CD8-positive, alpha-beta memory T cell (primary cell): ENCODE measurements at regions not wholly inside any gene's neighbourhood (a gene's known extent, or its start where the extent isn't known, plus 50 kb on each side); places are given as distances from the start of the nearest gene placed in this dataset.

Experiments used
- CTCF ChIA-PET: fragments of 350-600 bp; sonication (Branson Sonifier 250); formaldehyde crosslinking; loops from one replicate; lab custom pipeline; 2021; ENCODE audit warnings: antibody characterized with exemption; lab: Charles Lee
- POLR2A ChIA-PET: fragments of 350-600 bp; sonication (Branson Sonifier 250); formaldehyde crosslinking; loops from one replicate; lab custom pipeline; 2021; ENCODE audit warnings: antibody characterized with exemption; lab: Charles Lee
- DNase-seq, 5 donors: peaks; one replicate each; pipeline versions ENCODE4 v3.0.0 to v3.0.0-alpha.2; 2020 to 2022; ENCODE audit warnings: mixed read lengths in 1 of 5
- H3K27ac ChIP-seq: one replicate; pipeline ENCODE4 v1.7.0; 2013; ENCODE audit warnings: low read depth, mild to moderate bottlenecking, low read length, moderate library complexity
- H3K27me3 ChIP-seq: 2 replicates; pipeline ENCODE4 v1.7.0; 2013; ENCODE audit warnings: low read length, mild to moderate bottlenecking; ENCODE audit not compliant: insufficient read depth, poor library complexity, severe bottlenecking
- H3K36me3 ChIP-seq: 2 replicates; pipeline ENCODE4 v1.7.0; 2013; ENCODE audit warnings: mild to moderate bottlenecking, low read length, moderate library complexity; ENCODE audit not compliant: insufficient read depth
- H3K4me1 ChIP-seq: 2 replicates; pipeline ENCODE4 v1.7.0; 2013; ENCODE audit warnings: mild to moderate bottlenecking, low read length, moderate library complexity; ENCODE audit not compliant: insufficient read depth
- H3K4me3 ChIP-seq: 2 replicates; pipeline ENCODE4 v1.7.0; 2013; ENCODE audit warnings: mild to moderate bottlenecking, low read length
- H3K9me3 ChIP-seq: 2 replicates; pipeline ENCODE4 v1.7.0; 2013; ENCODE audit warnings: mild to moderate bottlenecking, low read length
- H3K27ac Mint-ChIP-seq, 8 donors: one replicate each; pipeline ENCODE4 v1.8.0; 2020 to 2021; ENCODE audit warnings: mixed read lengths in 8 of 8, mild to moderate bottlenecking in 6 of 8, inconsistent platforms in 3 of 8, moderate library complexity in 3 of 8
- H3K27me3 Mint-ChIP-seq, 2 donors: one replicate each; pipeline ENCODE4 v1.8.0; 2020 to 2021; ENCODE audit warnings: mixed read lengths in 2 of 2, mild to moderate bottlenecking in 1 of 2, moderate library complexity in 1 of 2
- H3K36me3 Mint-ChIP-seq, 3 donors: one replicate each; pipeline ENCODE4 v1.8.0; 2020 to 2021; ENCODE audit warnings: mixed read lengths in 3 of 3, inconsistent platforms in 1 of 3, mild to moderate bottlenecking in 1 of 3
- H3K4me1 Mint-ChIP-seq, 3 donors: one replicate each; pipeline ENCODE4 v1.8.0; 2020 to 2021; ENCODE audit warnings: mixed read lengths in 3 of 3, inconsistent platforms in 1 of 3, mild to moderate bottlenecking in 1 of 3
- H3K4me3 Mint-ChIP-seq, 7 donors: one replicate each; pipeline ENCODE4 v1.8.0; 2020 to 2021; ENCODE audit warnings: mixed read lengths in 7 of 7, mild to moderate bottlenecking in 6 of 7, moderate library complexity in 4 of 7, inconsistent platforms in 2 of 7
- H3K9me3 Mint-ChIP-seq, 5 donors: one replicate each; pipeline ENCODE4 v1.8.0; 2020 to 2022; ENCODE audit warnings: mixed read lengths in 5 of 5, mild to moderate bottlenecking in 3 of 5, moderate library complexity in 2 of 5, inconsistent platforms in 1 of 5

- Mint-ChIP-seq H3K9me3 (peaks cover 2 to 40% (median 6%) of the 10 kb centered on the region in 5 donors), H3K27ac (no peak overlapping the region), H3K27me3 (no peaks in the 10 kb centered on the region), H3K4me1 (no peaks in the 10 kb centered on the region), H3K4me3 (no peak overlapping the region), H3K36me3 (peaks cover 0 to 2% (median 0%) of the 10 kb centered on the region in 3 donors)
- no peak overlapping the region for H3K27ac ChIP-seq
- no peaks in the 10 kb centered on the region for H3K36me3 ChIP-seq
- no peaks in the 10 kb centered on the region for H3K27me3 ChIP-seq
- H3K4me3 ChIP-seq: no peak overlapping the region
- H3K9me3 ChIP-seq: no peaks in the 10 kb centered on the region
- DNase-seq: no peak
- ChIA-PET POLR2A (no interaction called here), CTCF (no interaction called here)
- no peaks in the 10 kb centered on the region for H3K4me1 ChIP-seq
These were observed 1375.1 kb upstream of the TENM4 start for GRCh38 chr11:80815752-80816453.

GRCh38 chr11:80814813-80815212 lies 1374.0 kb upstream of the TENM4 start:
- CTCF ChIA-PET: no interaction called here
- DNase-seq: no peak
- peaks cover under 1 to 33% (median 5%) of the 10 kb centered on the region in 5 donors for H3K9me3 Mint-ChIP-seq
- H3K36me3 Mint-ChIP-seq: peaks cover 0 to 2% (median 0%) of the 10 kb centered on the region in 3 donors
- no peak overlapping the region for H3K27ac Mint-ChIP-seq
- Histone ChIP-seq H3K9me3 (no peaks in the 10 kb centered on the region), H3K27ac (no peak overlapping the region), H3K27me3 (no peaks in the 10 kb centered on the region), H3K36me3 (no peaks in the 10 kb centered on the region), H3K4me1 (no peaks in the 10 kb centered on the region), H3K4me3 (no peak overlapping the region)
- no peaks in the 10 kb centered on the region for H3K27me3 Mint-ChIP-seq
- no peak overlapping the region for H3K4me3 Mint-ChIP-seq
- POLR2A ChIA-PET: no interaction called here
- no peaks in the 10 kb centered on the region for H3K4me1 Mint-ChIP-seq

GRCh38 chr11:80810695-80811094 lies 1369.9 kb upstream of the TENM4 start:
- POLR2A ChIA-PET: no interaction called here
- no peaks in the 10 kb centered on the region for H3K4me1 ChIP-seq
- no peaks in the 10 kb centered on the region for H3K36me3 Mint-ChIP-seq
- no peak overlapping the region for H3K27ac ChIP-seq
- H3K9me3 Mint-ChIP-seq: peaks cover 0 to 23% (median 2%) of the 10 kb centered on the region in 5 donors
- CTCF ChIA-PET: no interaction called here
- H3K27me3 ChIP-seq: no peaks in the 10 kb centered on the region
- H3K27me3 Mint-ChIP-seq: no peaks in the 10 kb centered on the region
- no peaks in the 10 kb centered on the region for H3K4me1 Mint-ChIP-seq
- DNase-seq: no peak
- no peak overlapping the region for H3K4me3 ChIP-seq
- no peaks in the 10 kb centered on the region for H3K36me3 ChIP-seq
- H3K27ac Mint-ChIP-seq: no peak overlapping the region
- no peaks in the 10 kb centered on the region for H3K9me3 ChIP-seq
- H3K4me3 Mint-ChIP-seq: no peak overlapping the region

- ChIA-PET CTCF (no interaction called here), POLR2A (no interaction called here)
- H3K4me3 Mint-ChIP-seq: no peak overlapping the region
- no peaks in the 10 kb centered on the region for H3K36me3 Mint-ChIP-seq
- peaks cover 10 to 31% (median 22%) of the 10 kb centered on the region in 5 donors for H3K9me3 Mint-ChIP-seq
- H3K4me1 Mint-ChIP-seq: no peaks in the 10 kb centered on the region
- peak overlapping the region in 1 of 8 donors; percentile 47 for H3K27ac Mint-ChIP-seq
- DNase-seq: no peak
- Histone ChIP-seq H3K27me3 (no peaks in the 10 kb centered on the region), H3K9me3 (no peaks in the 10 kb centered on the region), H3K4me3 (no peak overlapping the region), H3K27ac (no peak overlapping the region), H3K36me3 (no peaks in the 10 kb centered on the region), H3K4me1 (no peaks in the 10 kb centered on the region)
- H3K27me3 Mint-ChIP-seq: no peaks in the 10 kb centered on the region
These were observed 1357.3 kb upstream of the TENM4 start for GRCh38 chr11:80798174-80798573.

- DNase-seq: no peak
- Histone ChIP-seq H3K9me3 (peaks cover 6% of the 10 kb centered on the region), H3K27ac (no peak overlapping the region), H3K27me3 (no peaks in the 10 kb centered on the region), H3K36me3 (no peaks in the 10 kb centered on the region), H3K4me3 (no peak overlapping the region), H3K4me1 (no peaks in the 10 kb centered on the region)
- Mint-ChIP-seq H3K27me3 (no peaks in the 10 kb centered on the region), H3K27ac (no peak overlapping the region), H3K36me3 (no peaks in the 10 kb centered on the region), H3K4me3 (no peak overlapping the region), H3K9me3 (peaks cover 3 to 27% (median 12%) of the 10 kb centered on the region in 5 donors), H3K4me1 (no peaks in the 10 kb centered on the region)
- ChIA-PET CTCF (no interaction called here), POLR2A (no interaction called here)
These were observed 1342.7 kb upstream of the TENM4 start for GRCh38 chr11:80783561-80783960.

GRCh38 chr11:80782135-80782885 lies 1341.5 kb upstream of the TENM4 start:
- H3K9me3 ChIP-seq: peaks cover 6% of the 10 kb centered on the region
- Mint-ChIP-seq H3K27ac (no peak overlapping the region), H3K27me3 (no peaks in the 10 kb centered on the region), H3K4me1 (no peaks in the 10 kb centered on the region), H3K36me3 (no peaks in the 10 kb centered on the region), H3K4me3 (no peak overlapping the region), H3K9me3 (peaks cover 2 to 22% (median 9%) of the 10 kb centered on the region in 5 donors)
- no peak overlapping the region for H3K27ac ChIP-seq
- POLR2A ChIA-PET: no interaction called here
- H3K4me1 ChIP-seq: no peaks in the 10 kb centered on the region
- CTCF ChIA-PET: no interaction called here
- no peak overlapping the region for H3K4me3 ChIP-seq
- no peaks in the 10 kb centered on the region for H3K36me3 ChIP-seq
- DNase-seq: no peak
- no peaks in the 10 kb centered on the region for H3K27me3 ChIP-seq

GRCh38 chr11:80779905-80780605 lies 1339.2 kb upstream of the TENM4 start:
- no peak overlapping the region for H3K27ac ChIP-seq
- ChIA-PET CTCF (no interaction called here), POLR2A (no interaction called here)
- H3K27me3 Mint-ChIP-seq: no peaks in the 10 kb centered on the region
- no peaks in the 10 kb centered on the region for H3K4me1 Mint-ChIP-seq
- H3K27ac Mint-ChIP-seq: no peak overlapping the region
- no peaks in the 10 kb centered on the region for H3K36me3 ChIP-seq
- peaks cover 6 to 22% (median 8%) of the 10 kb centered on the region in 5 donors for H3K9me3 Mint-ChIP-seq
- H3K36me3 Mint-ChIP-seq: no peaks in the 10 kb centered on the region
- no peak for DNase-seq
- peaks cover 6% of the 10 kb centered on the region for H3K9me3 ChIP-seq
- H3K27me3 ChIP-seq: no peaks in the 10 kb centered on the region
- H3K4me3 Mint-ChIP-seq: no peak overlapping the region
- no peaks in the 10 kb centered on the region for H3K4me1 ChIP-seq
- H3K4me3 ChIP-seq: no peak overlapping the region

GRCh38 chr11:80778941-80779340 lies 1338.1 kb upstream of the TENM4 start:
- H3K9me3 Mint-ChIP-seq: peaks cover 5 to 14% (median 11%) of the 10 kb centered on the region in 5 donors
- no peaks in the 10 kb centered on the region for H3K27me3 ChIP-seq
- no peak overlapping the region for H3K27ac ChIP-seq
- H3K4me1 Mint-ChIP-seq: no peaks in the 10 kb centered on the region
- no peak overlapping the region for H3K27ac Mint-ChIP-seq
- peaks cover 6% of the 10 kb centered on the region for H3K9me3 ChIP-seq
- H3K4me3 Mint-ChIP-seq: no peak overlapping the region
- no peak for DNase-seq
- CTCF ChIA-PET: no interaction called here
- H3K4me3 ChIP-seq: no peak overlapping the region
- H3K36me3 Mint-ChIP-seq: no peaks in the 10 kb centered on the region
- no peaks in the 10 kb centered on the region for H3K27me3 Mint-ChIP-seq
- no peaks in the 10 kb centered on the region for H3K36me3 ChIP-seq
- no peaks in the 10 kb centered on the region for H3K4me1 ChIP-seq
- POLR2A ChIA-PET: no interaction called here
